GM23338 (cell line): ENCODE measurements at regions not wholly inside any gene's neighbourhood (a gene's known extent, or its start where the extent isn't known, plus 50 kb on each side); places are given as distances from the start of the nearest gene placed in this dataset.

Source experiments
- ATAC-seq: fragments of 200-7000 bp; cut with Tn5 transposase; 3 replicates; pipeline ENCODE4 v1.9.1; 2020
- DNase-seq: peaks from one replicate; pipeline ENCODE4 v3.0.0-alpha.2; 2015; ENCODE audit warnings: low spot score
- H2AFZ ChIP-seq: fragments of 200-600 bp; sonication (generic); 2 replicates; pipeline ENCODE4 v1.8.0; 2016; ENCODE audit warnings: antibody characterized with exemption, mild to moderate bottlenecking, moderate library complexity
- H3F3A ChIP-seq: fragments of 200-600 bp; sonication (generic); replicated peaks from 2 replicates; pipeline ENCODE4 v1.8.0; 2017; ENCODE audit warnings: antibody characterized with exemption, mixed run types, low read depth
- H3K27ac ChIP-seq: fragments of 200-600 bp; sonication (generic); 2 replicates; pipeline ENCODE4 v1.6.1; 2016; ENCODE audit warnings: low read depth
- H3K27me3 ChIP-seq: fragments of 200-600 bp; sonication (generic); 2 replicates; pipeline ENCODE4 v1.8.0; 2016; ENCODE audit warnings: mild to moderate bottlenecking, mixed run types, moderate library complexity; ENCODE audit not compliant: insufficient read depth
- H3K36me3 ChIP-seq: fragments of 200-600 bp; sonication (generic); 2 replicates; pipeline ENCODE4 v1.8.0; 2016; ENCODE audit warnings: mild to moderate bottlenecking; ENCODE audit not compliant: insufficient read depth
- H3K4me1 ChIP-seq: fragments of 200-600 bp; sonication (generic); 2 replicates; pipeline ENCODE4 v1.8.0; 2016; ENCODE audit warnings: mild to moderate bottlenecking, moderate library complexity; ENCODE audit not compliant: insufficient read depth
- H3K4me2 ChIP-seq: fragments of 200-600 bp; sonication (generic); 2 replicates; pipeline ENCODE4 v1.7.1; 2017; ENCODE audit warnings: mixed run types
- H3K4me3 ChIP-seq: fragments of 200-600 bp; sonication (generic); 2 replicates; pipeline ENCODE4 v1.6.1; 2016; ENCODE audit warnings: mixed run types
- H3K79me2 ChIP-seq: fragments of 200-600 bp; sonication (generic); replicated peaks from 2 replicates; pipeline ENCODE4 v1.8.0; 2017; ENCODE audit warnings: mild to moderate bottlenecking; ENCODE audit not compliant: insufficient read depth
- H3K9me2 ChIP-seq: fragments of 200-600 bp; sonication (generic); 2 replicates; pipeline ENCODE4 v1.8.0; 2017; ENCODE audit not compliant: insufficient read depth
- H4K20me1 ChIP-seq: fragments of 200-600 bp; sonication (generic); replicated peaks from 2 replicates; pipeline ENCODE4 v1.8.0; 2017; ENCODE audit warnings: mild to moderate bottlenecking; ENCODE audit not compliant: insufficient read depth
- H3K27ac Mint-ChIP-seq: 2 replicates; pipeline ENCODE4 v1.8.0; 2020; ENCODE audit warnings: inconsistent platforms, mild to moderate bottlenecking, moderate library complexity, mixed read lengths
- H3K27me3 Mint-ChIP-seq: 3 replicates; pipeline ENCODE4 v1.8.0; 2022; ENCODE audit warnings: low read depth, mild to moderate bottlenecking, moderate library complexity, mixed read lengths, inconsistent platforms; ENCODE audit not compliant: insufficient read depth, poor library complexity
- H3K36me3 Mint-ChIP-seq: 3 replicates; pipeline ENCODE4 v1.8.0; 2021; ENCODE audit warnings: low read depth, mild to moderate bottlenecking, inconsistent platforms, moderate library complexity, mixed read lengths
- H3K4me1 Mint-ChIP-seq: 3 replicates; pipeline ENCODE4 v1.8.0; 2020; ENCODE audit warnings: mild to moderate bottlenecking, inconsistent platforms, mixed read lengths
- H3K4me3 Mint-ChIP-seq: 3 replicates; pipeline ENCODE4 v1.8.0; 2021; ENCODE audit warnings: moderate library complexity, mild to moderate bottlenecking, inconsistent platforms, mixed read lengths
- H3K9me3 Mint-ChIP-seq: 3 replicates; pipeline ENCODE4 v1.8.0; 2020; ENCODE audit warnings: moderate library complexity, mild to moderate bottlenecking, inconsistent platforms, mixed read lengths
- CREB1 ChIP-seq: fragments of 250-450 bp; sonication (Bioruptor Pico); IDR thresholded peaks from 2 replicates; pipeline ENCODE4 v1.5.0; 2020; ENCODE audit warnings: low read depth, mild to moderate bottlenecking, moderate library complexity
- ETS1 ChIP-seq: IDR thresholded peaks from 2 replicates; pipeline ENCODE4 v1.6.1; 2016; ENCODE audit warnings: antibody characterized with exemption
- EZH2phosphoT487 ChIP-seq: fragments of 200-600 bp; sonication (generic); IDR thresholded peaks from one replicate; pipeline ENCODE4 v1.8.1; 2018; ENCODE audit warnings: antibody characterized with exemption; ENCODE audit not compliant: unreplicated experiment
- JUNB ChIP-seq: IDR thresholded peaks from one replicate; pipeline ENCODE4 v1.6.1; 2016; ENCODE audit warnings: antibody characterized with exemption; ENCODE audit not compliant: unreplicated experiment
- NANOG ChIP-seq: IDR thresholded peaks from 2 replicates; pipeline ENCODE4 v1.6.1; 2016; ENCODE audit warnings: antibody characterized with exemption, borderline replicate concordance
- STAT1 ChIP-seq: IDR thresholded peaks from one replicate; pipeline ENCODE4 v1.6.1; 2016; ENCODE audit warnings: antibody characterized with exemption; ENCODE audit not compliant: unreplicated experiment
- ZNF114 ChIP-seq: fragments of 250-450 bp; sonication (Bioruptor Pico); IDR thresholded peaks from 2 replicates; pipeline ENCODE4 v1.5.0; 2020; ENCODE audit warnings: mild to moderate bottlenecking, moderate library complexity
- ZNF462 ChIP-seq: fragments of 250-450 bp; sonication (Bioruptor Pico); IDR thresholded peaks from 2 replicates; pipeline ENCODE4 v1.5.0; 2020; ENCODE audit warnings: mild to moderate bottlenecking, moderate library complexity

GRCh38 chr20:21826976-21827375, 121.5 kb downstream of the PAX1 start:
- no peak for TF ChIP-seq ZNF114 (CRISPR knock-in tag)
- TF ChIP-seq NANOG = no peak
- TF ChIP-seq CREB1 (CRISPR knock-in tag) = no peak
- TF ChIP-seq ZNF462 = no peak
- TF ChIP-seq ETS1 = no peak
- no peak for TF ChIP-seq STAT1
- TF ChIP-seq JUNB = no peak
- no peak for TF ChIP-seq EZH2phosphoT487
- no peaks in the 10 kb centered on the region for H3K79me2 ChIP-seq

More at GRCh38 chr20:21826976-21827375, 121.5 kb downstream of the PAX1 start:
- no peaks in the 10 kb centered on the region for H3K36me3 Mint-ChIP-seq
- H3K27me3 Mint-ChIP-seq = no peaks in the 10 kb centered on the region
- peak; percentile 73 for DNase-seq
- Histone ChIP-seq H3K27ac (no peak overlapping the region), H4K20me1 (no peaks in the 10 kb centered on the region), H3F3A (no peaks in the 10 kb centered on the region), H2AFZ (peak overlapping the region; percentile 88), H3K27me3 (no peaks in the 10 kb centered on the region), H3K36me3 (no peaks in the 10 kb centered on the region), H3K4me2 (no peak overlapping the region), H3K9me2 (no peaks in the 10 kb centered on the region), H3K4me1 (0 out of 2 replicates have a peak, but pooled peaks cover 4% of the 10 kb centered on the region), H3K4me3 (no peak overlapping the region)
- H3K4me1 Mint-ChIP-seq = no peaks in the 10 kb centered on the region; the same call in 2 of the 3 replicates
- H3K27ac Mint-ChIP-seq = no peak overlapping the region
- ATAC-seq = peak; percentile 78
- no peak overlapping the region for H3K4me3 Mint-ChIP-seq
- H3K9me3 Mint-ChIP-seq = no peaks in the 10 kb centered on the region
